SK-N-SH (cell line): ENCODE measurements at regions not wholly inside any gene's neighbourhood (a gene's known extent, or its start where the extent isn't known, plus 50 kb on each side); places are given as distances from the start of the nearest gene placed in this dataset.

Experiments used
- CTCF ChIA-PET: fragments of 300-600, 350-600 bp; formaldehyde crosslinking; extraction: SDS; loops from one replicate; lab custom pipeline; 2021; lab: Yijun Ruan, JAX
- POLR2A ChIA-PET: fragments of 350-600 bp; sonication (Branson Sonifier 250); formaldehyde crosslinking; extraction: SDS; loops from one replicate; lab custom pipeline; 2020; ENCODE audit warnings: antibody characterized with exemption, inconsistent platforms; lab: Yijun Ruan, JAX
- DNase-seq: peaks from one replicate; pipeline ENCODE4 v3.0.0; 2012
- H2AFZ ChIP-seq: fragments of 200-600 bp; sonication (generic); 2 replicates; pipeline ENCODE4 v1.8.1; 2016; ENCODE audit warnings: antibody characterized with exemption, mild to moderate bottlenecking, low read depth
- H3F3A ChIP-seq: fragments of 200-600 bp; sonication (generic); replicated peaks from 2 replicates; pipeline ENCODE3; 2016; ENCODE audit warnings: antibody characterized with exemption, mild to moderate bottlenecking; ENCODE audit not compliant: insufficient read depth
- H3K27ac ChIP-seq, 2 experiments: fragments of 200-500 bp in 1 of 2; fragments of 200-600 bp in 1 of 2; sonication (Bioruptor generic) in 1 of 2; sonication (generic), shearing (Covaris generic) in 1 of 2; 2 replicates each; pipeline versions ENCODE4 v1.5.1 to v1.6.1; 2014 to 2016; ENCODE audit warnings: low read depth in 2 of 2, inconsistent platforms in 1 of 2, low read length in 1 of 2, mild to moderate bottlenecking in 1 of 2, mixed read lengths in 1 of 2
- H3K27me3 ChIP-seq: fragments of 200-600 bp; sonication (generic), shearing (Covaris generic); 2 replicates; pipeline ENCODE4 v1.6.1; 2016; ENCODE audit warnings: mixed run types; ENCODE audit not compliant: insufficient read depth
- H3K36me3 ChIP-seq, 2 experiments: fragments of 200-500 bp in 1 of 2; fragments of 200-600 bp in 1 of 2; sonication (Bioruptor generic) in 1 of 2; sonication (generic) in 1 of 2; replicated peaks in 1 of 2; 2 replicates each; pipeline versions ENCODE3 to v1.5.1; 2014 to 2016; ENCODE audit warnings: low read length in 1 of 2, mild to moderate bottlenecking in 1 of 2; ENCODE audit not compliant: insufficient read depth in 2 of 2, control insufficient read depth in 1 of 2
- H3K4me1 ChIP-seq, 2 experiments: fragments of 200-500 bp in 1 of 2; fragments of 200-600 bp in 1 of 2; sonication (Bioruptor generic) in 1 of 2; sonication (generic), shearing (Covaris generic) in 1 of 2; 2 replicates each; pipeline versions ENCODE4 v1.5.1 to v1.6.1; 2014 to 2016; ENCODE audit warnings: low read depth in 1 of 2, low read length in 1 of 2, mixed run types in 1 of 2; ENCODE audit not compliant: insufficient read depth in 2 of 2, control insufficient read depth in 1 of 2
- H3K4me2 ChIP-seq: fragments of 200-600 bp; sonication (generic), shearing (Covaris generic); 2 replicates; pipeline ENCODE4 v1.6.1; 2017; ENCODE audit warnings: mixed run types
- H3K4me3 ChIP-seq, 2 experiments: fragments of 200-500 bp in 1 of 2; fragments of 200-600 bp in 1 of 2; sonication (Bioruptor generic) in 1 of 2; sonication (generic), shearing (Covaris generic) in 1 of 2; 2 replicates each; pipeline versions ENCODE4 v1.5.1 to v1.8.1; 2014 to 2016; ENCODE audit warnings: low read depth in 2 of 2, inconsistent platforms in 1 of 2, low read length in 1 of 2, mild to moderate bottlenecking in 1 of 2, mixed read lengths in 1 of 2, moderate library complexity in 1 of 2
- H3K79me2 ChIP-seq: fragments of 200-600 bp; sonication (generic); 2 replicates; pipeline ENCODE4 v1.8.1; 2017; ENCODE audit warnings: mild to moderate bottlenecking; ENCODE audit not compliant: insufficient read depth
- H3K9ac ChIP-seq: fragments of 200-600 bp; sonication (generic); 2 replicates; pipeline ENCODE4 v1.6.1; 2017; ENCODE audit warnings: mixed run types
- H3K9me2 ChIP-seq: fragments of 200-600 bp; sonication (generic); 2 replicates; pipeline ENCODE4 v1.6.1; 2017; ENCODE audit warnings: mixed run types
- H3K9me3 ChIP-seq: fragments of 200-600 bp; sonication (generic); 2 replicates; pipeline ENCODE4 v1.6.1; 2017; ENCODE audit warnings: mixed run types, mild to moderate bottlenecking, moderate library complexity
- H4K20me1 ChIP-seq: fragments of 200-600 bp; sonication (generic); 2 replicates; pipeline ENCODE4 v1.6.1; 2017; ENCODE audit warnings: mild to moderate bottlenecking, mixed run types; ENCODE audit not compliant: insufficient read depth
- CTCF ChIP-seq: fragments of 200-600 bp; sonication (generic); IDR thresholded peaks from 2 replicates; pipeline ENCODE4 v1.6.1; 2017; ENCODE audit warnings: antibody characterized with exemption, mild to moderate bottlenecking, moderate library complexity
- ELF1 ChIP-seq: IDR thresholded peaks from 2 replicates; pipeline ENCODE4 v1.4.0; 2012
- EZH2phosphoT487 ChIP-seq: fragments of 200-600 bp; sonication (generic); IDR thresholded peaks from 2 replicates; pipeline ENCODE4 v1.6.1; 2017; ENCODE audit warnings: low read depth, mixed run types, mild to moderate bottlenecking, antibody characterized with exemption, moderate library complexity, borderline replicate concordance
- GABPA ChIP-seq: IDR thresholded peaks from 2 replicates; pipeline ENCODE4 v1.4.0; 2012; ENCODE audit warnings: low read depth, mild to moderate bottlenecking
- JUND ChIP-seq: IDR thresholded peaks from 2 replicates; pipeline ENCODE4 v1.4.0; 2012
- NFIC ChIP-seq: IDR thresholded peaks from 2 replicates; pipeline ENCODE4 v1.4.0; 2012; ENCODE audit warnings: borderline replicate concordance
- PBX3 ChIP-seq: IDR thresholded peaks from 2 replicates; pipeline ENCODE4; 2012
- POLR2AphosphoS5 ChIP-seq: IDR thresholded peaks from 2 replicates; pipeline ENCODE4 v1.6.1; 2012; ENCODE audit warnings: low read depth, low read length
- RAD21 ChIP-seq: IDR thresholded peaks from 2 replicates; pipeline ENCODE4 v1.6.1; 2012; ENCODE audit warnings: mild to moderate bottlenecking, low read length
- RCOR1 ChIP-seq: fragments of 150-350 bp; IDR thresholded peaks from 2 replicates; pipeline ENCODE4 v1.6.1; 2017; ENCODE audit warnings: antibody characterized with exemption, low read length
- SIN3A ChIP-seq: IDR thresholded peaks from 2 replicates; pipeline ENCODE4 v1.6.1; 2012; ENCODE audit warnings: low read depth, mild to moderate bottlenecking, low read length, moderate library complexity, borderline replicate concordance
- SMC3 ChIP-seq: IDR thresholded peaks from 2 replicates; pipeline ENCODE4 v1.6.1; 2012; ENCODE audit warnings: low read depth, low read length, improper control_type of control experiment
- TAF1 ChIP-seq: IDR thresholded peaks from 2 replicates; pipeline ENCODE4 v1.6.1; 2012; ENCODE audit warnings: low read depth, mild to moderate bottlenecking, low read length, moderate library complexity, borderline replicate concordance
- TEAD4 ChIP-seq: IDR thresholded peaks from 2 replicates; pipeline ENCODE4 v1.4.0; 2012; ENCODE audit warnings: mild to moderate bottlenecking, borderline replicate concordance; ENCODE audit not compliant: insufficient read depth
- YY1 ChIP-seq: IDR thresholded peaks from 2 replicates; pipeline ENCODE4 v1.4.0; 2012; ENCODE audit warnings: low read depth, mild to moderate bottlenecking
- ZBTB33 ChIP-seq: IDR thresholded peaks from 2 replicates; pipeline ENCODE4 v1.4.0; 2012; ENCODE audit warnings: low read depth, borderline replicate concordance
- WGBS: methylation state at CpG from one replicate; pipeline ENCODE4 v1.1.6; 2017; ENCODE audit warnings: low lambda C conversion rate; 5-methylcytosine and 5-hydroxymethylcytosine counted together
- TF ChIP-seq, protein P1 (sequence below): fragments of 150-350 bp; IDR thresholded peaks from 2 replicates; pipeline ENCODE4 v1.6.1; 2017; ENCODE audit warnings: antibody characterized with exemption, low read length, low read depth, borderline replicate concordance
- TF ChIP-seq, protein P2 (sequence below): IDR thresholded peaks from 2 replicates; pipeline ENCODE4 v1.4.0; 2012; ENCODE audit warnings: low read depth

DNA sequence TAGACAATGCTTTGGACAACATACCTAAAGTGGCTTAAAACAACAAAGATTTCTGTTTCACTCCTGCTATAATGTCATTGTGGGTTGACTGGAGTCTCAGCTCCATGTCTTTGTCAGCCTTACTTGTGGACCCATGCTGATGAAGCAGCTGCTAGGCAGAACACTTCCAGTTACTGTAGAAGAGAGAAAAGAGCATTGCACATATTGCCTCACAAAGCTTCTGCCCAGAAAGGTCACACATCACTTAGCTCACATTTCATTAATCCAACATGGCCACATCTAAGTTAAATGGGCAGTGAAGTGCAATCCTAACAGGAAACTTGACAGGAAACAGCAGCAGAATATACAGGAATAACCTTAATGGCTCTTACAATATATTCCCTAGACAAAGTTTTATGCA, 480.5 kb upstream of the HTR1E start (continued):
- TF ChIP-seq, protein P1, sequence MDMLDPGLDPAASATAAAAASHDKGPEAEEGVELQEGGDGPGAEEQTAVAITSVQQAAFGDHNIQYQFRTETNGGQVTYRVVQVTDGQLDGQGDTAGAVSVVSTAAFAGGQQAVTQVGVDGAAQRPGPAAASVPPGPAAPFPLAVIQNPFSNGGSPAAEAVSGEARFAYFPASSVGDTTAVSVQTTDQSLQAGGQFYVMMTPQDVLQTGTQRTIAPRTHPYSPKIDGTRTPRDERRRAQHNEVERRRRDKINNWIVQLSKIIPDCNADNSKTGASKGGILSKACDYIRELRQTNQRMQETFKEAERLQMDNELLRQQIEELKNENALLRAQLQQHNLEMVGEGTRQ, result no peak
- TF ChIP-seq RAD21 (no peak), SIN3A (no peak), POLR2AphosphoS5 (no peak), YY1 (no peak)

GRCh38 chr6:86453232-86453631, 484.1 kb upstream of the HTR1E start:
- POLR2A ChIA-PET, result no interaction called here
- Histone ChIP-seq H3K4me1 (no peaks in the 10 kb centered on the region; a peak in 1 of 4 replicates), H3K27me3 (no peaks in the 10 kb centered on the region), H4K20me1 (no peaks in the 10 kb centered on the region), H3K4me3 (no peak overlapping the region), H3K79me2 (no peaks in the 10 kb centered on the region), H3K9ac (no peak overlapping the region), H3K36me3 (no peaks in the 10 kb centered on the region), H3K9me3 (no peaks in the 10 kb centered on the region), H3K9me2 (no peaks in the 10 kb centered on the region), H3F3A (no peaks in the 10 kb centered on the region), H2AFZ (no peak overlapping the region), H3K4me2 (no peak overlapping the region), H3K27ac (no peak overlapping the region)
- 0% methylated on average over 1 of the region's 1 CpG for WGBS
- TF ChIP-seq RAD21, result no peak
- TF ChIP-seq JUND, result no peak
- no peak for TF ChIP-seq GABPA
- TF ChIP-seq NFIC, result no peak
- TF ChIP-seq YY1, result no peak
- TF ChIP-seq SMC3, result no peak
- no peak for TF ChIP-seq CTCF
- no peak for TF ChIP-seq ELF1
- TF ChIP-seq RCOR1, result no peak
- TF ChIP-seq EZH2phosphoT487, result no peak
- no peak for TF ChIP-seq PBX3
- TF ChIP-seq ZBTB33, result no peak
- no peak for TF ChIP-seq TAF1
- TF ChIP-seq, protein P2, sequence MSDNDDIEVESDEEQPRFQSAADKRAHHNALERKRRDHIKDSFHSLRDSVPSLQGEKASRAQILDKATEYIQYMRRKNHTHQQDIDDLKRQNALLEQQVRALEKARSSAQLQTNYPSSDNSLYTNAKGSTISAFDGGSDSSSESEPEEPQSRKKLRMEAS, result no peak
- TF ChIP-seq TEAD4, result no peak
- DNase-seq, result no peak
- CTCF ChIA-PET, result no interaction called here
